BLaER1 (cell line): ENCODE measurements at regions not wholly inside any gene's neighbourhood (a gene's known extent, or its start where the extent isn't known, plus 50 kb on each side); places are given as distances from the start of the nearest gene placed in this dataset.

ENCODE experiments used
- H3K27ac ChIP-seq: shearing (Covaris generic); formaldehyde crosslinking; 2 replicates; pipeline ENCODE4 v1.8.1; 2022
- H3K27me3 ChIP-seq: shearing (Covaris generic); formaldehyde crosslinking; 2 replicates; pipeline ENCODE4 v1.8.1; 2022
- H3K36me3 ChIP-seq: shearing (Covaris generic); formaldehyde crosslinking; 2 replicates; pipeline ENCODE4 v1.8.1; 2022
- H3K4me1 ChIP-seq: shearing (Covaris generic); formaldehyde crosslinking; 2 replicates; pipeline ENCODE4 v1.8.1; 2022
- H3K4me2 ChIP-seq: shearing (Covaris generic); formaldehyde crosslinking; 2 replicates; pipeline ENCODE4 v1.8.1; 2022
- H3K4me3 ChIP-seq: shearing (Covaris generic); formaldehyde crosslinking; 2 replicates; pipeline ENCODE4 v1.8.1; 2022
- H3K9ac ChIP-seq: shearing (Covaris generic); formaldehyde crosslinking; 2 replicates; pipeline ENCODE4 v1.8.1; 2022
- H3K9me3 ChIP-seq: shearing (Covaris generic); formaldehyde crosslinking; 2 replicates; pipeline ENCODE4 v1.8.1; 2022
- H4K20me1 ChIP-seq: shearing (Covaris generic); formaldehyde crosslinking; 2 replicates; pipeline ENCODE4 v1.8.1; 2022
- Cebpa-rat ChIP-seq: shearing (Covaris generic); IDR thresholded peaks from 2 replicates; pipeline ENCODE4 v1.8.1; 2022

DNA sequence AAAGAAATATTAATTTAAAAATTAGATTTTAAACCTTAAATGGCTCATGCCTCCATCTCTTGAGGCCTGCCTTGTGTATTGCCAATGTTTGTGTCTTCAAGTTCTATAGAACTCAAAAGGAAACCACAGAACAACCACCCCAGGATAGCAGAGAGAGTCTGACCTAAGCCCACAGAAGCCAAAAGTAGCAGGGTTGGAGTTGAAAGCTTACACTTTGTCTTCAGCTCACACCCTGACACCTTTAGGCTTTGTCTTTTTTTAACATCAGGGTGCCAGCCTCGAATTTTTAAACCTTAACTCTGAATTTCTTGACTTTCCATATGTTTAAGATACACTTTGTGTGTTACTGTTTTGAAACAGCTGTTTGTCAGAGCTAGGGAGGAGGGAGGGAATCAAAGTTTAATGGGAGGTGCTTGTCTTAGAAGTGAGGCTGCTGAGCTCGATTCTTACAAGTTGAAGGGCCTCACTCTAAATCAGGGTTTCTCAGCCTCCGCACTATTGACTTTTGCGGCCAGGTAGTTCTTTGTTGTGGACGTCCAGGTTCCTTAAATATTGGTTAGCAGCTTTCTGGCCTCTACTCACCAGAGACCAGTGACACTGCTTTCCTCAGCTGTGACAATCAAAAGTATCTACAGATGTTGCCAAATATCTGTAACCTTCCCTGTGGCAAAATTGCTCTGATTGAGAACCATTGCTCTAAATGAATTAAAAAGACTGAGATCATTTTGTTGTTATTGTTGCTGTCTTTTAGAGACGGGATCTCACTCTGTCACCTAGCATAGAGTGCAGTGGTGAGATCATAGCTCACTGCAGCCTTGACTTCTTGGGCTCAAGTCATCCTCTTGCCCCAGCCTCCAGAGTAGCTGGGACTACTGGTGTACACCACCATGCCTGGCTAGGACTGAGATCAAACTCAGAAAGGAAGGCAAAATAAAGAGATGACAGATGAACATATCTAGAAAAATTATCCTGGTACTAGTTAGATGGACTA, 139.2 kb upstream of the EOMES start:
- Histone ChIP-seq H3K27me3 (no peaks in the 10 kb centered on the region), H3K4me1 (no peaks in the 10 kb centered on the region), H3K9ac (no peak overlapping the region), H3K9me3 (no peaks in the 10 kb centered on the region), H3K27ac (no peak overlapping the region), H3K4me3 (no peak overlapping the region), H3K36me3 (no peaks in the 10 kb centered on the region), H3K4me2 (no peak overlapping the region), H4K20me1 (no peaks in the 10 kb centered on the region)
- TF ChIP-seq Cebpa-rat, result no peak

DNA sequence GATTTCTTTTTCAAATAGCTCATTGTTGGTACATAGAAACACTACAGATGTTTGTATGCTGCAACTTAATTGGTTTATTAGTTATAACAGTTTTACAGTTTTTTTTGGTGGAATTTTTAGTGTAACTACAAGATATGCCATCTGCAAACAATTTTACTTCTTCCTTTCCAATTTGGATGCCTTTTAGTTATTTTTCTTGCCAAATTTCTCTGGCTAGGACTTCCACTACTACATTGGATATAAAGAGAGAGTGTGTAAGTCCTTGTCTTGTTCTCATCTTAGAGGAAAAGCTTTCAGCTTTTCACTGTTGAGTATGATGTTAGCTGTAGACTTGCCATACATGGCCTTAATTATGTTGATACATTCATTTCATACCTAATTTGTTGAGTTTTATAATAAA, 143.6 kb upstream of the EOMES start:
- Histone ChIP-seq H3K36me3 (no peaks in the 10 kb centered on the region), H3K4me1 (no peaks in the 10 kb centered on the region), H3K27ac (no peak overlapping the region), H4K20me1 (no peaks in the 10 kb centered on the region), H3K9ac (no peak overlapping the region), H3K4me3 (no peak overlapping the region), H3K27me3 (no peaks in the 10 kb centered on the region), H3K4me2 (no peak overlapping the region), H3K9me3 (peaks cover 25% of the 10 kb centered on the region)
- TF ChIP-seq Cebpa-rat, result no peak

DNA sequence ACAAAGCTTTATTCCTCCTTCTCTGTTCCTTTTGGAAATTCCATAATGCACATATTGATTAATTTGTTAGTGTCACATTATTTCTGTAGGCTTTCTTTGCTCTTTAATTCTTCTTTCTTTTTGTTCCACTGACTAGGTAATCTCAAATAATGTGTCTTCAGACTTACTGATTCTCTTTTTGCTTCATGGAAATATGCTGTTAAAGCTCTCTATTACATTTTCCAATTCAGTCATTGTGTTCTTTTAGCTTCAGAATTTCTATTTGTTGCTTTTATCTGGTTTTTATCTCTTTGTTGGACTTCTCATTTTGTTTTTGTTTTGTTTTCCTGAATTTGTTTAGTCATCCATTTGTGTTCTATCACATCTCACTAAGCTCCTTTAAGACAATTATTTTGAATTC, 147.0 kb upstream of the EOMES start:
- H3K9ac ChIP-seq, result no peak overlapping the region
- TF ChIP-seq Cebpa-rat, result no peak
- H3K27ac ChIP-seq, result no peak overlapping the region

DNA sequence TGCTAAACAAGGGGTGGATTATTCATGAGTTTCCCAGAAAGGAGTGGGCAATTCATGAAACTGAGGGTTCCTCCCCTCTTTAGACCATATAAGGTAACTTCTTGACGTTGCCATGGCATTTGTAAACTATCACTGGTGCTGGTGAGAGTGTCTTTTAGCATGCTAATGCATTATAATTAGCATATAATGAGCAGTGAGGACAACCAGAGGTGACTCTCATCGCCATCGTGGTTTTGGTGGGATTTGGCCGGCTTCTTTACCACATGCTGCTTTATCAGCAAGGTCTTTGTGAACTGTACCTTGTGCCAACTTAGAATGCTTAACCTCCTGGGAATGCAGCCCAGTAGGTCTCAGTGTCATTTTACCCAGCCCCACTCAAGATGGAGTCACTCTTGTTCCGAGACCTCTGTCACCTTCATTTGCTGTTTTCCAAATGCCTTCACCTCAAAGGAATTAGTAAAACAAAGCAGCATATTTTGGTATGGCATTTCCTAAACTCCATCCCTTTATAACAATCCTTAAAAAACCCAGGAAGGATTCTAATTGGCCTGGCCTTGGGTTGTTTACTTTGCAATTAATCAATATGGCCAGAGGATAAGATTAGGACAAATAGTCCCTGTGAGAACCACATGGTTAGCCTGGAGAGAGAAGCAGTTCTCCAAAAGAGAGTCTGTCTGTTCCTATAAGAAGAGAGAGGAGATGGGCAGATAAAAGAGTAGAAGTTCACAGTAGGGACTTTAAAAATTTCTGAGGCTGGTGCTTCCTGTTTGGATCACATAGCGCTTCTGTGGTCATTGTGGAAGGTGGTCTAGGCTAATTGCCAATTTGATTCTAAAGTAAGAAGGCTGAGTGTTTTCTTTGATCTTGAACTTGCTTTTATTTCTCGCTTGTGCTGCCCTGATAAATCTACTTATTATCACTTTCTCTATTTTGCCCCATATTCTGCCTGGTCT, 155.2 kb upstream of the EOMES start:
- Histone ChIP-seq H3K4me1 (peaks cover 23% of the 10 kb centered on the region), H3K27ac (no peak overlapping the region), H3K36me3 (no peaks in the 10 kb centered on the region), H4K20me1 (no peaks in the 10 kb centered on the region), H3K9me3 (no peaks in the 10 kb centered on the region), H3K4me3 (no peak overlapping the region), H3K4me2 (peak overlapping the region; percentile 37), H3K27me3 (no peaks in the 10 kb centered on the region), H3K9ac (no peak overlapping the region)
- TF ChIP-seq Cebpa-rat, result no peak

More for the DNA sequence above, 147.0 kb upstream of the EOMES start:
- H4K20me1 ChIP-seq, result no peaks in the 10 kb centered on the region
- H3K9me3 ChIP-seq, result peaks cover 28% of the 10 kb centered on the region
- no peaks in the 10 kb centered on the region for H3K4me1 ChIP-seq
- no peak overlapping the region for H3K4me3 ChIP-seq
- no peaks in the 10 kb centered on the region for H3K27me3 ChIP-seq
- H3K4me2 ChIP-seq, result no peak overlapping the region
- H3K36me3 ChIP-seq, result no peaks in the 10 kb centered on the region

DNA sequence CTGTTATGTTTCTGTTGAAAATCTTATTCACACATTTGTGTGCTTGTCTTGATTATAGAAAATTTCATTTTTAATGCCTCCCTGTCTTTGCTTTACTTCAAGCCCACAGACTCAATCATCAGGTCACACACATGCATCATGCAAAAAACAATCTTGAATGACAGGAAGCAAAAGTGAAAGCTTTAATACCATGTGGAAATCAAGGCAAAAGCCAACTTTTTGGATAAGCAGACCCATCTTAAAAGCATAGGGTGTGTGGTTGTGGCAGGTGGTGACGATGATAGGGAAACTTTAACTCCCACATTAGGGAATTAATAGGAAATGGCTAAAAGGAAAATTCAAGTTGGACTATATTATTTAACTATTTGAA, 155.9 kb upstream of the EOMES start:
- no peaks in the 10 kb centered on the region for H3K36me3 ChIP-seq
- H3K9ac ChIP-seq, result no peak overlapping the region
- H4K20me1 ChIP-seq, result no peaks in the 10 kb centered on the region
- no peak for TF ChIP-seq Cebpa-rat
- peaks cover 23% of the 10 kb centered on the region for H3K4me1 ChIP-seq
- H3K9me3 ChIP-seq, result no peaks in the 10 kb centered on the region
- no peak overlapping the region for H3K4me3 ChIP-seq
- no peaks in the 10 kb centered on the region for H3K27me3 ChIP-seq
- no peak overlapping the region for H3K27ac ChIP-seq
- peak overlapping the region; percentile 37 for H3K4me2 ChIP-seq

DNA sequence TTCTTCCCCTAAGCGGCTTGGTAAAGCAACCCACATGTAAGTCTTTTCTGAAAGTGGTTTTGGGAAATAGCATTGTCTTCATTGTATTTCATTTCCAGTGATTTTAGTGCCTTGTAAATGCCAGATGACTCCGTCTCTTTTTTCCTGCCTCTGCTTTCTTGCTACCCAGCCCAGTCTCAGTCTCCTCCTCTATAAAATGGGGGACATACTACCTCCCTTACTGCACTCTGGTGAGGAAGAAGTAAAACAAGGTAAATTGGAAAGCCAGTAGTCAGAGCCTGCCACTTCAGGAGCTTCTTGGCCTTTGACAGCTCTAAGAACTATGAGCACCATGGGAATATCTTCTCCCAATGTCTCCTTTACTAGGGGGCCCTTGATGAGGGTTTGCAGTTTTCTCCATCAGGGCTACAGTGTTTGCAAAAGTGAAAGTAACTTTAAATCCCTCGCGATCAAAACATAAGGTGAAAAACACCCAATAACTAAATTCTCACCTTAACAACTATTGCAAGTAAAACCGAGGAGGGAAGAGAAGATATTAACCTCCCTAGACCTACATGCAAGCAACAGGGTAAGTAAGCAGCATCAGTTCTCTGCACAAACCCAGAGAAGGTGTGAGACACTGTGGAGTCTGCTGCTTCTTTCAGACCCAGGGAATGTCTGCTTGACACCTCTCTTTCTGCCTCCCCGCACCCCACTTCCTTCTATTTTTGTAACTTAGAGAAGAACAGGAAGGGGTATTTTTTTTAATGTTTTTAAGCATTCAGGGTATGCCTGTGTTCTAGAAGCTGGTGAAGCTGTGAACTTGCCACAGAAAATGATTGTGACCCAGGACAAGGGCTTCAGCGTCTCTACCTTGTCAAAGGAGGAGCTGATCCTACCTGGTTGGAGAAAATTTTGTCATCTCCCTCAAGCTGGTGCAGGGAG, 159.1 kb upstream of the EOMES start:
- Histone ChIP-seq H4K20me1 (no peaks in the 10 kb centered on the region), H3K27me3 (no peaks in the 10 kb centered on the region), H3K4me1 (peaks cover 23% of the 10 kb centered on the region), H3K9me3 (no peaks in the 10 kb centered on the region), H3K4me2 (peak overlapping the region; percentile 35), H3K4me3 (no peak overlapping the region), H3K27ac (no peak overlapping the region), H3K36me3 (no peaks in the 10 kb centered on the region), H3K9ac (no peak overlapping the region)
- TF ChIP-seq Cebpa-rat, result no peak

DNA sequence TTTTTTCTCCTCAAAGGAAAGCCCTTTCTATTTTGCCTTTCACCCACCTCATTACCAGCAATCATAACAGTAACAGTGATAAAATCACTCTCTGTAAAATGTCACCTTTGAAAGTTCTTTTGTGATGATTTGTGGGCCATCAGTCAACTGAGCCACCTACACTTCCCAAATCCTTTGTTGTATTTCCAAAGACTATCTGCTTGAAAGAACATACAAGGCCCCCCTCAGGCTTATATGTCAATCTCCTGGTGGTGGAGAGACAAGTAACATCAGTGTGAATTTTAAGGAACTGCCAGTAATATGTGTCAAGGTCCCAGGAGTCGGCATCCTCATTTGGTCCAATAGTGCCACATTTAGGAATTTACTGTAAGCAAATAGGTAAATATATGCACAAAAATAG, 161.1 kb upstream of the EOMES start:
- Histone ChIP-seq H3K9ac (no peak overlapping the region), H3K9me3 (no peaks in the 10 kb centered on the region), H3K4me2 (no peak overlapping the region), H4K20me1 (no peaks in the 10 kb centered on the region), H3K27me3 (no peaks in the 10 kb centered on the region), H3K4me1 (peaks cover 10% of the 10 kb centered on the region), H3K36me3 (no peaks in the 10 kb centered on the region), H3K27ac (no peak overlapping the region), H3K4me3 (no peak overlapping the region)
- no peak for TF ChIP-seq Cebpa-rat

DNA sequence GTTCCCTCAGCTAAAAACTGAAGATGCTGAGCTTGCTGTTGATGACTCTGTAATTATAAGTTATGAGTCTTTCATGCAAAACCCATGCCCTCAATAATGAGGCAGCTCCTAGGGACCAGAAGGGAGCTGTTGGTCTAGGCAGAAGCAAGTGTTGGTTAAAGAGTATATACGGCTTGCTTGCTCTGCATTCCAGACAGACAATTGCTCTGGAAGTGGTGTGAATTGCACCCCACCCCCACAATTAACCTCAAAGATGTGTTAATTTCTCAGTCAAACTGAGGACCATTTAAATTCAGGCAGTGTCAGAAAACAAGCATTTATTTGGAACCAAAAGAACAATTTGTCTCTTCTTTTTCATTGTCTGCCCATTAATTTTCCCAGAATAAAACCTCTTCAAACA, 163.5 kb upstream of the EOMES start:
- Histone ChIP-seq H3K4me1 (peaks cover 9% of the 10 kb centered on the region), H3K4me2 (no peak overlapping the region), H3K27ac (no peak overlapping the region), H3K27me3 (no peaks in the 10 kb centered on the region), H3K9ac (no peak overlapping the region), H3K36me3 (no peaks in the 10 kb centered on the region), H3K4me3 (no peak overlapping the region), H3K9me3 (no peaks in the 10 kb centered on the region), H4K20me1 (no peaks in the 10 kb centered on the region)
- no peak for TF ChIP-seq Cebpa-rat

DNA sequence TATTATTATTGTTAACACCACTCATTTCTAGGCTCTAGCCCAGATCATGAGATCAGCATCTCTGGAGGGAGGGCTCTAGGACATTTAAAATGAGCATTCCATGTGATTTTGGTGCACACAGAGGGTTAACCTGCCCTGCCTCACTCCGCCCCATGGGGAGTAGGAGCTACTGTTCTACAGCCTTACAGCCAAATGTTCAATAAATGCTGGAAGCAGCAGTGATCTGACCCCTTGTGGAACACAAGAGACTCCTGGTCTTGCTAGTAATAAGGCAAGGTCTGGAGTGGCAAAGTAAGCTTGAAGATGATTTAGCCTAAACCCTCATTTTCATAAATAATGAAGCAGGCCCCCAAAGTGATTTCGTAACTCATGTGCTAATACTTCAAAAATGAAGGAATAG, 166.4 kb upstream of the EOMES start:
- peaks cover 4% of the 10 kb centered on the region; the same call in 1 of the 2 replicates for H3K9me3 ChIP-seq
- no peaks in the 10 kb centered on the region for H3K27me3 ChIP-seq
- no peaks in the 10 kb centered on the region for H3K36me3 ChIP-seq
- TF ChIP-seq Cebpa-rat, result no peak
- no peak overlapping the region for H3K27ac ChIP-seq
- no peaks in the 10 kb centered on the region for H3K4me1 ChIP-seq
- no peaks in the 10 kb centered on the region for H4K20me1 ChIP-seq
- H3K9ac ChIP-seq, result no peak overlapping the region
- no peak overlapping the region for H3K4me2 ChIP-seq
- H3K4me3 ChIP-seq, result no peak overlapping the region
